GM12878 (cell line): ENCODE measurements at regions not wholly inside any gene's neighbourhood (a gene's known extent, or its start where the extent isn't known, plus 50 kb on each side); places are given as distances from the start of the nearest gene placed in this dataset.

ENCODE experiments used
- ATAC-seq: fragments of 200-7000 bp; cut with Tn5 transposase; 3 replicates; pipeline ENCODE4 v1.9.1; 2020; ENCODE audit warnings: mild to moderate bottlenecking, moderate library complexity
- BruUV-seq: library from RNA; stranded (reverse); fragments of 400-500 nt; replicated peaks from 2 replicates; lab custom pipeline; 2021; lab: Mats Ljungman, UMichigan
- CTCF ChIA-PET: fragments of 300-600 bp; sonication (Branson Sonifier 250); formaldehyde crosslinking; extraction: SDS; loops from one replicate; lab custom pipeline; 2021; ENCODE audit warnings: inconsistent platforms; lab: Yijun Ruan, JAX
- POLR2A ChIA-PET: fragments of 350-600 bp; formaldehyde crosslinking; extraction: SDS; loops from one replicate; lab custom pipeline; 2021; ENCODE audit warnings: inconsistent platforms; lab: Charles Lee
- RAD21 ChIA-PET: fragments of 300-600 bp; sonication (Branson Sonifier 250); formaldehyde crosslinking; loops from one replicate; lab custom pipeline; 2023; ENCODE audit warnings: antibody characterized with exemption; ENCODE audit not compliant: unreplicated experiment; lab: Charles Lee
- SMC1A ChIA-PET: fragments of 300-600 bp; sonication (Branson Sonifier 250); formaldehyde crosslinking; loops from one replicate; lab custom pipeline; 2023; ENCODE audit not compliant: unreplicated experiment, uncharacterized antibody; lab: Charles Lee
- DNase-seq: peaks from one replicate; pipeline ENCODE4 v3.0.0-alpha.2; 2011; ENCODE audit warnings: low read depth, low spot score
- FAIRE-seq: peaks from 3 replicates; lab custom pipeline; 2011; peaks lifted over from hg19 to GRCh38; lab: Jason Lieb, UNC
- H2AFZ ChIP-seq: 2 replicates; pipeline ENCODE4 v1.6.0; 2011; ENCODE audit warnings: low read depth, low read length, control low read depth; ENCODE audit not compliant: control insufficient read depth
- H3K27ac ChIP-seq: 2 replicates; pipeline ENCODE4 v1.5.1; 2011; ENCODE audit warnings: control low read depth; ENCODE audit not compliant: control insufficient read depth, insufficient read depth
- H3K27me3 ChIP-seq, 2 experiments: replicated peaks in 1 of 2; 2 replicates each; pipeline versions ENCODE4 v1.6.0 to v1.6.1; 2011; ENCODE audit warnings: low read length in 1 of 2; ENCODE audit not compliant: control insufficient read depth in 2 of 2, insufficient read depth in 2 of 2
- H3K36me3 ChIP-seq, 2 experiments: 2 replicates each; pipeline ENCODE4 v1.5.1; 2011; ENCODE audit warnings: low read length in 1 of 2; ENCODE audit not compliant: control insufficient read depth in 2 of 2, insufficient read depth in 2 of 2
- H3K4me1 ChIP-seq: 2 replicates; pipeline ENCODE4 v1.6.1; 2011; ENCODE audit warnings: mild to moderate bottlenecking, low read length, moderate library complexity, mixed read lengths; ENCODE audit not compliant: control insufficient read depth, insufficient read depth
- H3K4me2 ChIP-seq: 2 replicates; pipeline ENCODE4 v1.6.0; 2011; ENCODE audit warnings: control low read depth; ENCODE audit not compliant: control insufficient read depth, insufficient read depth
- H3K4me3 ChIP-seq: fragments of 200-600 bp; sonication (generic); 2 replicates; pipeline ENCODE4 v1.5.1; 2016
- H3K79me2 ChIP-seq: 2 replicates; pipeline ENCODE4 v1.6.0; 2011; ENCODE audit warnings: low read length; ENCODE audit not compliant: control insufficient read depth, insufficient read depth
- H3K9ac ChIP-seq: 2 replicates; pipeline ENCODE4 v1.8.0; 2011; ENCODE audit warnings: low read length, control low read depth, mixed read lengths; ENCODE audit not compliant: control insufficient read depth, insufficient read depth
- H3K9me3 ChIP-seq: replicated peaks from 3 replicates; pipeline ENCODE4 v1.5.1; 2011; ENCODE audit warnings: mild to moderate bottlenecking, low read length; ENCODE audit not compliant: control insufficient read depth, insufficient read depth
- H4K20me1 ChIP-seq: 2 replicates; pipeline ENCODE4 v1.6.0; 2011; ENCODE audit not compliant: control insufficient read depth, insufficient read depth
- E2F8 ChIP-seq: fragments of 450-650 bp; IDR thresholded peaks from 2 replicates; pipeline ENCODE4 v1.6.1; 2018; ENCODE audit warnings: mild to moderate bottlenecking, low read depth, moderate library complexity; ENCODE audit not compliant: partially characterized antibody
- E4F1 ChIP-seq: fragments of 450-650 bp; IDR thresholded peaks from 2 replicates; pipeline ENCODE4 v1.6.1; 2018; ENCODE audit warnings: borderline replicate concordance, mild to moderate bottlenecking; ENCODE audit not compliant: partially characterized antibody
- HDAC6 ChIP-seq: fragments of 200-600 bp; sonication (generic); IDR thresholded peaks from one replicate; pipeline ENCODE4 v1.8.0; 2017; ENCODE audit warnings: antibody characterized with exemption; ENCODE audit not compliant: unreplicated experiment
- IKZF1 ChIP-seq: fragments of 450-650 bp; conservative IDR thresholded peaks from 2 replicates; pipeline ENCODE4 v1.6.1; 2017; ENCODE audit warnings: antibody characterized with exemption, mild to moderate bottlenecking
- LARP7 ChIP-seq: fragments of 450-650 bp; IDR thresholded peaks from 2 replicates; pipeline ENCODE4 v1.6.1; 2017; ENCODE audit warnings: mild to moderate bottlenecking
- NR2C1 ChIP-seq: fragments of 450-650 bp; IDR thresholded peaks from 2 replicates; pipeline ENCODE4 v1.6.1; 2017; ENCODE audit warnings: antibody characterized with exemption, mild to moderate bottlenecking, moderate library complexity
- PRDM15 ChIP-seq: fragments of 450-650 bp; formaldehyde crosslinking; IDR thresholded peaks from 2 replicates; pipeline ENCODE4 v1.4.0; 2020; ENCODE audit warnings: mild to moderate bottlenecking, moderate library complexity
- RB1 ChIP-seq: fragments of 450-650 bp; formaldehyde crosslinking; IDR thresholded peaks from 2 replicates; pipeline ENCODE4 v1.6.1; 2017; ENCODE audit warnings: mild to moderate bottlenecking, borderline replicate concordance
- SMAD1 ChIP-seq: fragments of 450-650 bp; IDR thresholded peaks from 2 replicates; pipeline ENCODE4 v1.6.1; 2018; ENCODE audit warnings: mild to moderate bottlenecking, low read depth; ENCODE audit not compliant: partially characterized antibody
- SMARCA5 ChIP-seq: fragments of 450-650 bp; IDR thresholded peaks from 2 replicates; pipeline ENCODE4 v1.6.1; 2017; ENCODE audit warnings: mild to moderate bottlenecking
- TBL1XR1 ChIP-seq: IDR thresholded peaks from 2 replicates; pipeline ENCODE4 v1.6.1; 2012; ENCODE audit warnings: low read depth, low read length, improper control_type of control experiment
- TCF3 ChIP-seq: IDR thresholded peaks from 2 replicates; pipeline ENCODE4 v1.6.1; 2012; ENCODE audit warnings: low read depth, mild to moderate bottlenecking, low read length, borderline replicate concordance; ENCODE audit not compliant: insufficient read depth
- WRNIP1 ChIP-seq: IDR thresholded peaks from 2 replicates; pipeline ENCODE4 v1.6.1; 2011; ENCODE audit warnings: low read depth, low read length, improper control_type of control experiment, borderline replicate concordance
- WGBS: methylation state at CpG from one replicate; pipeline ENCODE4 v1.1.6; 2016; ENCODE audit warnings: low lambda C conversion rate; ENCODE audit not compliant: insufficient replicate concordance, insufficient coverage; ENCODE audit errors: missing lambda C conversion rate; 5-methylcytosine and 5-hydroxymethylcytosine counted together
- in situ Hi-C: fragments of 300-500 bp; cut with MboI; formaldehyde crosslinking; loops from 9 replicates; pipeline ENCODE4 v1.14.3; 2018; ENCODE audit warnings: mixed read lengths
- intact Hi-C: fragments of 100-400 bp; cut with micrococcal nuclease; formaldehyde crosslinking; loops from one replicate; pipeline ENCODE4 v1.14.2; 2022; ENCODE audit not compliant: unreplicated experiment
- TF ChIP-seq, protein P1 (sequence below): IDR thresholded peaks from 2 replicates; pipeline ENCODE4 v1.6.1; 2012; ENCODE audit warnings: low read depth, low read length, improper control_type of control experiment

DNA sequence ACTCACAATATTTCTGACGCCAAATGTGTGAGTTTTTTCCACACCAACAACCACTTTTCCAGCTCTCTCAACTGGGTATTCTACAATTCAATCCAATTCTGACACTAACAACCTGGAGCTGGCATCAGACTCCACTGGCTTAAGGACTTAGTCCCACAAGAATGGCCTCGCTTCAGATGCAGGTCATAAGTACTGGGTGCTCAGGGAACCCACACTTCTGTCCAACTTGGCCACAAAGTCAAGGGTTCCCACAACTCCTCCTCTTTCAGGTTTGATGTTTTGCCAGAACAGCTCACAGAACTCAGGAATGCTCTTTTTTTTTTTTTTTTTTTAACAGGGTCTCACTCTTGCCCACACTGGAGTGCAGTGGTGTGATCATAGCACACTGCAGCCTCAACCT is 56.1 kb upstream of the TMC5 start:
- no peaks in the 10 kb centered on the region for H3K27me3 ChIP-seq
- H3K4me3 ChIP-seq: no peak overlapping the region
- ChIA-PET CTCF (interaction anchor here (1.2 to 1.7 kb wide), 2 partner anchors 11 to 276 kb away, joined by 3 to 4 read pairs; no protein-coding TSS in a partner anchor), POLR2A (no interaction called here), RAD21 (no interaction called here), SMC1A (interaction anchor here (0.6 to 1.3 kb wide), 3 partner anchors 17 to 135 kb away, joined by 3 to 4 read pairs (median 3); no protein-coding TSS in a partner anchor)
- no peak overlapping the region for H3K27ac ChIP-seq
- ATAC-seq (no peak), FAIRE-seq (no peak), DNase-seq (no peak)
- no peaks in the 10 kb centered on the region for H3K36me3 ChIP-seq
- intact Hi-C loops (no loop called here), in situ Hi-C loops (no loop called here)
- WGBS: 23% methylated on average over 2 of the region's 2 CpGs
- no peak overlapping the region for H2AFZ ChIP-seq
- H3K9me3 ChIP-seq: no peaks in the 10 kb centered on the region; the same call in 2 of the 3 replicates
- no peaks in the 10 kb centered on the region for H3K79me2 ChIP-seq
- no peaks in the 10 kb centered on the region for H3K4me1 ChIP-seq
- H3K9ac ChIP-seq: no peak overlapping the region
- no peaks in the 10 kb centered on the region for H4K20me1 ChIP-seq
- BruUV-seq: no TSS peak
- no peak overlapping the region for H3K4me2 ChIP-seq
- TF ChIP-seq E2F8: no peak
- no peak for TF ChIP-seq LARP7
- no peak for TF ChIP-seq SMAD1
- no peak for TF ChIP-seq HDAC6
- no peak for TF ChIP-seq E4F1
- TF ChIP-seq PRDM15 (CRISPR knock-in tag): no peak
- no peak for TF ChIP-seq TBL1XR1
- no peak for TF ChIP-seq WRNIP1
- TF ChIP-seq RB1: no peak
- no peak for TF ChIP-seq SMARCA5
- TF ChIP-seq, protein P1, sequence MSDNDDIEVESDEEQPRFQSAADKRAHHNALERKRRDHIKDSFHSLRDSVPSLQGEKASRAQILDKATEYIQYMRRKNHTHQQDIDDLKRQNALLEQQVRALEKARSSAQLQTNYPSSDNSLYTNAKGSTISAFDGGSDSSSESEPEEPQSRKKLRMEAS: no peak
- TF ChIP-seq TCF3: no peak
- no peak for TF ChIP-seq NR2C1
- TF ChIP-seq IKZF1: no peak
